Calu3 (cell line): ENCODE measurements at regions not wholly inside any gene's neighbourhood (a gene's known extent, or its start where the extent isn't known, plus 50 kb on each side); places are given as distances from the start of the nearest gene placed in this dataset.

Experiments
- BruUV-seq: library from RNA; stranded (reverse); fragments of 400-500 nt; replicated peaks from 2 replicates; lab custom pipeline; 2021; lab: Mats Ljungman, UMichigan
- CTCF ChIA-PET: fragments of 300-600 bp; sonication (Branson Sonifier 250); formaldehyde crosslinking; loops from one replicate; lab custom pipeline; 2022; ENCODE audit warnings: antibody characterized with exemption; lab: Charles Lee
- DNase-seq: peaks from one replicate; pipeline ENCODE4 v3.0.0; 2022
- H3K27ac Mint-ChIP-seq: one replicate; pipeline ENCODE4 v1.8.0; 2022; ENCODE audit warnings: mixed read lengths; ENCODE audit not compliant: unreplicated experiment
- H3K27me3 Mint-ChIP-seq: one replicate; pipeline ENCODE4 v1.8.0; 2022; ENCODE audit warnings: mixed read lengths; ENCODE audit not compliant: unreplicated experiment
- H3K36me3 Mint-ChIP-seq: one replicate; pipeline ENCODE4 v1.8.0; 2022; ENCODE audit warnings: mild to moderate bottlenecking, moderate library complexity, mixed read lengths; ENCODE audit not compliant: insufficient read depth, unreplicated experiment
- H3K4me1 Mint-ChIP-seq: one replicate; pipeline ENCODE4 v1.8.0; 2022; ENCODE audit warnings: mild to moderate bottlenecking, low read depth, mixed read lengths; ENCODE audit not compliant: unreplicated experiment
- H3K4me3 Mint-ChIP-seq: one replicate; pipeline ENCODE4 v1.8.0; 2022; ENCODE audit warnings: mild to moderate bottlenecking, low read depth, moderate library complexity, mixed read lengths; ENCODE audit not compliant: unreplicated experiment
- H3K9me3 Mint-ChIP-seq: one replicate; pipeline ENCODE4 v1.8.0; 2022; ENCODE audit warnings: low read depth, mixed read lengths; ENCODE audit not compliant: unreplicated experiment
- intact Hi-C: fragments of 100-400 bp; cut with micrococcal nuclease; formaldehyde crosslinking; loops from one replicate; pipeline ENCODE4 v1.10.0; 2022; ENCODE audit not compliant: unreplicated experiment
- TF ChIP-seq, protein P1 (sequence below): fragments of 200-600 bp; IDR thresholded peaks from one replicate; pipeline ENCODE4 v1.8.0; 2022; ENCODE audit warnings: antibody characterized with exemption; ENCODE audit not compliant: unreplicated experiment

DNA sequence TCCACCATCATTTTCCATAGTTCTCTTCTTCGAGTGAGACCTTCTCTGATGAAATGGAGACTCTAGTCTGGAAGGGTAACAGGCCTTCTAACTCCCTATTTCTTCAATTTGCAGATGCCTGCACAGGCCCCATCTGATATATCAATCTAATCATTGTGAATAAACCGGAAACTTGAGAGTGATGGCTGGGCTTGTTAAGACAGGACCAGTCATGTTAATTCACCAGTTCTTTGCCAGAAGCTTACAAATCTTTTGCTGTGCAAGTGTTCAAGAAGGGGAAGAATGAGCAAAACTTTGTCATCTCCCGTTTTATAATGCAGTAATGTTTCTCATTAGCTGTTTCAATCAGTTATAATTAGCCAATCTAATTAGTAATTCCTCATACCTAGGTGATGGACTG is 1561.3 kb upstream of the GOT2 start:
- BruUV-seq = no TSS peak
- CTCF ChIA-PET = no interaction called here
- Mint-ChIP-seq H3K4me1 (no peaks in the 10 kb centered on the region), H3K9me3 (peaks cover 9% of the 10 kb centered on the region), H3K27me3 (no peaks in the 10 kb centered on the region), H3K27ac (no peak overlapping the region), H3K36me3 (no peaks in the 10 kb centered on the region), H3K4me3 (no peak overlapping the region)
- DNase-seq = no peak
- TF ChIP-seq, protein P1, sequence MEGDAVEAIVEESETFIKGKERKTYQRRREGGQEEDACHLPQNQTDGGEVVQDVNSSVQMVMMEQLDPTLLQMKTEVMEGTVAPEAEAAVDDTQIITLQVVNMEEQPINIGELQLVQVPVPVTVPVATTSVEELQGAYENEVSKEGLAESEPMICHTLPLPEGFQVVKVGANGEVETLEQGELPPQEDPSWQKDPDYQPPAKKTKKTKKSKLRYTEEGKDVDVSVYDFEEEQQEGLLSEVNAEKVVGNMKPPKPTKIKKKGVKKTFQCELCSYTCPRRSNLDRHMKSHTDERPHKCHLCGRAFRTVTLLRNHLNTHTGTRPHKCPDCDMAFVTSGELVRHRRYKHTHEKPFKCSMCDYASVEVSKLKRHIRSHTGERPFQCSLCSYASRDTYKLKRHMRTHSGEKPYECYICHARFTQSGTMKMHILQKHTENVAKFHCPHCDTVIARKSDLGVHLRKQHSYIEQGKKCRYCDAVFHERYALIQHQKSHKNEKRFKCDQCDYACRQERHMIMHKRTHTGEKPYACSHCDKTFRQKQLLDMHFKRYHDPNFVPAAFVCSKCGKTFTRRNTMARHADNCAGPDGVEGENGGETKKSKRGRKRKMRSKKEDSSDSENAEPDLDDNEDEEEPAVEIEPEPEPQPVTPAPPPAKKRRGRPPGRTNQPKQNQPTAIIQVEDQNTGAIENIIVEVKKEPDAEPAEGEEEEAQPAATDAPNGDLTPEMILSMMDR = no peak
- intact Hi-C loops = no loop called here

DNA sequence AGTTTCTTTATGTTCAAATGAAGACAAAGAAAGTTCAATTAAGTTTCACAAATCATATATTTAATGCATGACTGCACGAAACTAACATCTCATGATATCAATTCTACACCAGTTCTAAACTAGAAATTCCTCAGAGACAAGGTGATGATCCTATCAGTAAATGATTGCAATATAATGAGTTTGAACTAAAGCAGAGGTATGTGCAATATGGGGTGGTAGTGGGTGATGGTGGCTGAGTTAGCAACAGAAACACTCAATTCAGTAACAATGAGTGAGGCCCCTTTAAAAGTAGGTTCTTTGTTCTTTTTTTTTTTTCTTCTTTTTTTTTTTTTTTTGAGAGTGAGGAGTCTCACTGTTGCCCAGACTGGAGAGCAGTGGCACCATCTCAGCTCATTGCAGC is 1551.7 kb upstream of the GOT2 start:
- no peak for DNase-seq
- H3K27me3 Mint-ChIP-seq = no peaks in the 10 kb centered on the region
- H3K4me1 Mint-ChIP-seq = no peaks in the 10 kb centered on the region
- H3K4me3 Mint-ChIP-seq = no peak overlapping the region
- H3K9me3 Mint-ChIP-seq = no peaks in the 10 kb centered on the region
- intact Hi-C loops = no loop called here
- H3K36me3 Mint-ChIP-seq = no peaks in the 10 kb centered on the region
- no peak overlapping the region for H3K27ac Mint-ChIP-seq
- no TSS peak for BruUV-seq
- CTCF ChIA-PET = no interaction called here
- TF ChIP-seq, protein P1 = no peak

DNA sequence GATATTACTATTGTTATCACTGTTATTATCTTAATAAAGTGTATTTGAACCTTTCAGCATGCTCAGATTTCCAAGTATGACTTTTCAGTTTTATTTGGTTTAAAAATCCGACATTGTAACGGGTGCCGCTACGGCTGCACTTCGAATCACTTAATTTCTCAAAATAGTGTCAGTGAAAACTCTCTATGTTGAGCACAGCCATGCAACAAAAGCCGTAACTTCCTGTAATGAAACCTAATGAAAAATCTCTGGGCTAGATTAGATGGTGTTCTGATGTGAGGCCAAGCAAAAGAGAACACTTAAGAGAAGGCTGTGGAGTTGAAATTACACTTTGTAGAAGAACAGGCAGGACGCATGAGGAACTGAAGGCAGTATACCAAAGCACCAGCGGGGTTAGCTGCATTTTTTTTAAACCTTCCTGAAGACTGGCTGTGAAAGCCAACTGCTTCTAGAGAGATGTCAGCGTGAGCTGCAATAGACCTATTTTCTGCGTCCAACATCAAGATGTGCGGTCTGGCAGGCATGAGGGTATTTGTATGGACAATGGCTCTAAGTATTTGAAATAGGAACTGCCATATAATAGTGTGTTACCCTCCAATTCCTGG is 1545.0 kb upstream of the GOT2 start:
- Mint-ChIP-seq H3K9me3 (peaks cover 8% of the 10 kb centered on the region), H3K4me3 (no peak overlapping the region), H3K27ac (no peak overlapping the region), H3K27me3 (no peaks in the 10 kb centered on the region), H3K36me3 (no peaks in the 10 kb centered on the region), H3K4me1 (no peaks in the 10 kb centered on the region)
- TF ChIP-seq, protein P1 = no peak
- intact Hi-C loops = no loop called here
- DNase-seq = no peak
- BruUV-seq = no TSS peak
- CTCF ChIA-PET = no interaction called here

DNA sequence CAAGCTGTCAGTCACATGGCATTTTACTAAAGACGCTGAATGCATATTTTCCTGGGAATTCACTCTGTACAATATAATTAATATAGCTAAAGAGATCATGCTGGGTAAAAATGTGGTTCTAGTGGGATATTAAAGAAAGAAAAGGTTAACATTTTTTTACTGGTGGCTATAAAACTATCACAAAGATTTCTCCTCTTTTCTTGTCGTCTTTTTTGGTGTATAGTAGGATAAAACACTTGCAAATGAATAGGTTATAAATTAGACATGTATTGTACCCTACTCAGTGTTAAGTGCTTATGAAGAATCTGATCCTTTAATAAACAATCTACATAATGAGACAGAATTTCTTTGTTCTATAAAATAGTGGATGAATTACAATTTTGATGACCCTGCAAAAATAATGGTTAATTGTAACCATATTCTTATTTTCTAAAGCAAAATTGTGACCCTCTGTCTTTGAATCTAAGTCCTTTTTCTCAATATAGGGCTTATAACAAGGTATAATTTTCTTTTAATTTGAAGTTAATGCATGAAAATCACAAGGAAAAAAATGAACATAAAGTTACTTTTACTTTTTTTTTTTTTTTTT is 1540.4 kb upstream of the GOT2 start:
- H3K36me3 Mint-ChIP-seq = no peaks in the 10 kb centered on the region
- TF ChIP-seq, protein P1 = no peak
- CTCF ChIA-PET = no interaction called here
- no TSS peak for BruUV-seq
- H3K27me3 Mint-ChIP-seq = no peaks in the 10 kb centered on the region
- no peaks in the 10 kb centered on the region for H3K4me1 Mint-ChIP-seq
- H3K27ac Mint-ChIP-seq = no peak overlapping the region
- no peak for DNase-seq
- intact Hi-C loops = no loop called here
- peaks cover 13% of the 10 kb centered on the region for H3K9me3 Mint-ChIP-seq
- H3K4me3 Mint-ChIP-seq = no peak overlapping the region
